Fibroblast of gingiva (primary cell): ENCODE measurements at regions not wholly inside any gene's neighbourhood (a gene's known extent, or its start where the extent isn't known, plus 50 kb on each side); places are given as distances from the start of the nearest gene placed in this dataset.

Source experiments
- DNase-seq: peaks from one replicate; pipeline ENCODE4 v3.0.0-alpha.2; 2011; ENCODE audit warnings: low read depth

GRCh38 chr10:128281861-128282260 is 155.6 kb upstream of the MKI67 start:
- DNase-seq, result no peak

DNA sequence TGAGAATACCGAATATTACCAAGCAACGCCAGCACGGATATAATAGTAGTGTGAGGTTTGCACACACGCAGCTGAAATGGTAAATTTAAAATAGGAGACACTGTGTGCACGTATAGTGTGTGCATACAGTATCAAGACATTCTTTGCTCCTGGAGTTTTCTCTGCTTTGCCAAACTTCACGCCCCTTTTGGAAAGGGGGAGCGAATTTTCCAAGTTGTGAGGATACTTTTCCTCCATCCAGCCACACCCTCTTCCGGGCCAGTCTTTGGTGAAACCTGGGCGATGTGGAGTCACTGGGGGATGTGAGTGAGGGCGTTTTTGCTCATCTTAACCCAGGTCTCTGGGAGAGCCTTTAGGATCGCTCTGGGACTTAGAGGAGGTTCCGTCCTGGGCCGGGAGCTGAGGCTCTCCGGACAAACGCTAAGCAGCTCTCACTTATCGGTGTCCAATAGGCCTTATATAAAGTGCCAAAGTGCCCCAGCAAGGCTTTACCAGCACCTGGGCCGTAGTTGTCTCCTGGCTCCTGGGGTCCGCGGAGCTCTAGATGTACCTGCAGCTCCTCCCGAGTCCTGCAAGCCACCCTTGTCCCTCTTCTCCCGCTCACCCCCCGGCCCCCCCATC is 160.0 kb upstream of the MKI67 start:
- no peak for DNase-seq

GRCh38 chr10:128286762-128287500 is 160.7 kb upstream of the MKI67 start:
- DNase-seq, result no peak

- no peak for DNase-seq
Measured at GRCh38 chr10:128287921-128288320, 161.7 kb upstream of the MKI67 start.

- DNase-seq, result no peak
Measured at GRCh38 chr10:128289621-128290020, 163.4 kb upstream of the MKI67 start.

DNA sequence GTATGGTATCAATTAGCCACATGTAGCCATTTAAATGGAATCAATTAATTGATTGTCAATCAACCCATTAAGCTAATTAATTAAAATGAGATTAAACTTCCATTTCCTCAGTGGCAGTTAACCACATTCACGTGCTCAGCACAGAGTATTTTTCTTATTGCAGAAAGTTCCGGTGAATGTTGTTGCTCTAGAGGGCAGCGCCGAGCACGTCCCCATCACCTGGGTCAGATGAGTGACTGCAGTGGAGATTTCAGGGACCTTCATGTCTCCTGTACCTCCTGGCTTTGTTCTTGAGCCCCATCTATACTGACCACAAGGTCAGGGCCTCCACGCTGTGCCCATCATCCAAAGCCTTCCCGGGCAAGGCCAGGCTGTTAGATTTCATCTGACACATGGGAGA is 168.8 kb upstream of the MKI67 start:
- DNase-seq, result no peak

GRCh38 chr10:128296253-128297007 is 170.2 kb upstream of the MKI67 start:
- no peak for DNase-seq

- no peak for DNase-seq
Measured at GRCh38 chr10:128297709-128298378, 171.6 kb upstream of the MKI67 start.

GRCh38 chr10:128298587-128298986 is 172.4 kb upstream of the MKI67 start:
- DNase-seq, result no peak

GRCh38 chr10:128300290-128300824 is 174.1 kb upstream of the MKI67 start:
- DNase-seq, result no peak

- no peak for DNase-seq
Measured at GRCh38 chr10:128301051-128301450, 174.8 kb upstream of the MKI67 start.

DNA sequence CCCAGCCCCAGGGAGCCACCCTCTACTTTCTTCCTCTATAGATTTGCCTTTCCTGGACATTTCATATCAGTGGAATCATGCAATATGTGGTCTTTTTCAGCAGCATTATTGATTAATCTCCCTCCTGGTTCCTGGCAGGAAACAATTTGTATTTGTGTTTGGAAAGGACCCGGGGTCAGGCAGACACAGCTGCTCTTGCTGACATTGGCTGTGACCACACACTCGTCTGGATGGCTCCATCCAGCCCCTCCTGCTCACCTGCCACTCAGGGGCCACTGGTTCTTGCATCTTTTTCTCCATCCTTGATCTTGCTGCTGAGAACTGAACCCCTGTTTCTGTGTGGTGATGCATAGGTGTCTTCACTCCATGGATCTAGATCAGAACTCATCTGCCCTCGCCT is 176.6 kb upstream of the MKI67 start:
- no peak for DNase-seq

- DNase-seq, result no peak
Measured at GRCh38 chr10:128304271-128304670, 178.0 kb upstream of the MKI67 start.

- DNase-seq, result no peak
Measured at GRCh38 chr10:128305601-128306345, 179.6 kb upstream of the MKI67 start.

DNA sequence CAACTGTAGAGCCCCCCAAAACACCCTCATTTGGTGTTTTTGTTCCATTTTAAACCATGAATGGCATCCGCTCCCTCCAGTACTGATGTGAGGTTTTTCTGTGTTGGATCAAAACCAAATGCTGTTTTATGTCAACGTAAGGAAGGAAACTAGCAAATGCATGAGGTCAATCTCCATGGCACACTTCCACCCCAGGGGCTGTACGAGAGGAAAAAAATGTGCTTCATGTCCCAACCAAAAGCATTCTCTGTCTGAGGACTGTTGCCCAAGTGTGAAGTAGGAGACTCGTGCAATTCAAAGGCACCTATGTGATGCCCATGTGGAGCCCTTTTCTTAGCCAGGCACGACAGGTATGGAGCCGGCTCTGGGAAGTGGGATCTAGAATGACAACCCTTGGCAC is 180.3 kb upstream of the MKI67 start:
- DNase-seq, result no peak

DNA sequence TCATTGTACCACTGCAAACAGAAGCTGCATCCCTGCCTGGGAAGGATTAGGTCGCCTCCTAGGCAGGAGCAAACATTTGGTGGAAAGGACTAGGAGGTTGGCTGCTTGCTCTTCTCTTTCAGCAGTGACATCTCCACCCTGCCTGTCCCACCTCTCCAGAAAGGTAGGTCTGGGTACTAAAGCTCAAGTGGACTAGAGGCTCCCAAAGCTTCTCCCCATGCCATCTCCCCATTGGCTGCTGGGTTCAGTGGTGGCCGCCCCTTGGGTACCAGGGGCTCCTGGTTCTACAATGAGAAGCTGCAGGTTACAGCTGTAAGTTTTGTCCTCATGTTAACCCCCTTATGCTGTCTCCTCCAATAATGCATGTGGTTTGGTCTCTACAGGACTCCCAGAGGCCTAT is 180.7 kb upstream of the MKI67 start:
- no peak for DNase-seq

DNA sequence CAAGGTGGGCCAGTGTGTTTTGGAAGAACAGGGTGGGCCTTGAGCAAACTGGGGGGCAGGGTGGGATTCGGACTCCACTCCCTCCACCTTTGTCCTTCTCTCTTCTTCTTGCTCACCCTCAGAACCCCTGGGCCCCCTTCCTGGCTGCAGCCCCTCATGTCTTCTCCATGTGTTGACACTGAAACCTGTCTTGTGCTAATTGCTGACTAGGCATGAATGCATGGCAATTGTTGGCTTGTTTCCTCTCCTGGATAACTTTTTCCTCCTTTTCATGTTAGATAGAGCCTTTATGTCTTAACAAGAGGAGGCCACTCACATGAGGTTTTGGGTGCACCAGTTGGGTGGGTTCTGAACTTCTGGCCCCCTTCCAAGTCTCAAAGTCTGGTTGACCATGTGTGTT is 181.6 kb upstream of the MKI67 start:
- DNase-seq, result no peak

DNA sequence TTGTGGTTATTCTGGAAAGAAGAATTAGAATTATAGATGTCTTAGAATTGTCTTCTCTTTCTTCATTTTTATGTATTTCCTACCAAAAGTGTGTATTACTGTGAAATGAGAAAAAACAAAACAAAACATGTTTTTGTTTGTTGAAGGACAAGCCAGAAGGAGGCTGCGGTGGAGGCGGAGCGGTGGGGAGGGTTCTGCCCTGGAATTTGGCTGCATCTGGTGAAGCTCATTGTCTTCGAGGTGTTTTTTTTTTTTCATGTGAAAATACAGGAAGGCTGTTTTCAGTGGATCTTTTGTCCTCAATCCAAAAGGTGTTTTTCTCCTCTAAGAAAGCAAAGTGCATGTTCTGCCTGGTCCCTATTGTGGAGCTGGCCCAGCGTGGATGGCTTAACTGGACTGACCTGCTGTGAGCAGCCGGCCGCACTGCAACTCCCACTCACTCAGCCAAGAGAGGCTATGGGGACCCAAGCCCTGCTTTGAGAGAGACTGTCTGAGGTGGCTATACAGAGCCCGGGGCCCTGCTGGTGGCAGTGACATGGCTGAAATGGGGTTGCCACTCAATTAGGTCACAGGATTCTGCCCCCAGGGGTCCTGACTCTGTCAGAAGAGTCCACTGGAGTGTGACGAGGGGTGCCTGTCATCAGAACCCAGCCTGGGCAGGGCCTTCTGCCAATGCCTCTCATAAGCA is 184.9 kb upstream of the MKI67 start:
- no peak for DNase-seq

GRCh38 chr10:128312250-128312649 is 186.0 kb upstream of the MKI67 start:
- no peak for DNase-seq

DNA sequence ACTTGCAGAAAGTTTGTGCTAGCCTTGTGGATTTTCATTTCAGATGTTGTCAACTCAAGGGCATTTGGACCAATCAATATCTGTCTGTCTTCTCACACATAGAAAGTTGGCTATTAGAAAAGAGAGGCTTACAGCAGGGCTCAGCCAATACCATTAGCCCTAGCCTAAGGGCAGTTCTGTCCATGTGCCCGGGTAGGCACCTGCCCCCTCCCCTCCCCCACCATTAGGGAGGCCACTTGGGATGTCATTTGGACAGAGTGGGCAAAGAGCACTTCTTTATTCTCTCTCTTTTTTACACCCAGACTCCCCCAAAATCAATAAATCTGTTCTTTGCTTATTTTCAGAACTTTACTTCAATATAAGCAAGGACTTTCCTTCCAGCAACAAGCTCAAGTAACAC is 188.5 kb upstream of the MKI67 start:
- DNase-seq, result no peak

DNA sequence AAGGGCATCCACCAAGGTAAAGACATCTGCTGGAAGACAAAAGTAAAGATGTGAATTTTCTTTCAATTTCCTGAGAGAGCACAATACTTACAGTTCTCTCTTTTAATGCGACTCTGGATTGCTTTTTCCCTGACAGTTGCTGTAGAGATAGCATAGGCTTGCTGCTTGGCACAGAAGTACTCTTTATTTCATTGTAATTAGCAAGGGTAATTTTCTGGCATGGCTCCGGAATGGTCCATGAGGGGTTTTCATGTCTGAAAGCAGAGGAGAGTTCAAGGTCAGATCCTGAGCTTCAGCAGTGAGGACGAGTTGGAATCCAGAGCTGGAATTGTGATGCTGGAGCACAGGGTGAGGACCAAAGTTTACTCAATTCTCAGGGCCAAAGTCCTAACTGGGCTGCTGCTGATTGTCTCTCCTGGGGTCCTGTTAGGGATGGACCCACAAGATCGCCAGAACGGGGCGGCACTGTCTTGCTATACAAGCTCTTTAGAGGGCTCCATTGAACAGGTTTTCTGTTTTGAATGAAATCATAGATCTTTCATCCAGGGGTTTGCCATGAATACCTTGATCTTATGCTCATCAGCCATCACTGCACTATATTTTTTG is 190.0 kb upstream of the MKI67 start:
- no peak for DNase-seq
